ENCODE measurements at regions not wholly inside any gene's neighbourhood (a gene's known extent, or its start where the extent isn't known, plus 50 kb on each side); places are given as distances from the start of the nearest gene placed in this dataset.

GRCh38 chr15:70206668-70207067 lies 109.0 kb upstream of the TLE3 start:
- Histone ChIP-seq H3K9ac (ENCODE audit: low read depth, low read length) (no peak overlapping the region), H2AK9ac (replicated peaks; ENCODE audit: low read depth, low read length, poor library complexity) (no peak overlapping the region), H3K36me3 (ENCODE audit: control insufficient read depth, insufficient read depth, low read length) (no peaks in the 10 kb centered on the region), H2BK15ac (ENCODE audit: low read depth, low read length) (no peak overlapping the region), H4K91ac (ENCODE audit: insufficient read depth, low read depth, low read length) (no peak overlapping the region), H4K20me1 (ENCODE audit: insufficient read depth, low read length) (no peaks in the 10 kb centered on the region), H3K4me3 (ENCODE audit: insufficient read depth, low read depth, low read length) (no peak overlapping the region), H3K9me1 (ENCODE audit: insufficient read depth, low read length) (no peaks in the 10 kb centered on the region), H3K56ac (ENCODE audit: extremely low read depth, insufficient read depth, low read length) (no peak overlapping the region), H2BK20ac (ENCODE audit: low read depth, low read length) (no peak overlapping the region), H3K18ac (ENCODE audit: low read depth, low read length) (no peak overlapping the region), H3K79me1 (ENCODE audit: low read depth in 1 of 2, low read length in 2 of 2) (no peaks in the 10 kb centered on the region), H3K4me1 (ENCODE audit: control insufficient read depth, insufficient read depth, low read length) (no peaks in the 10 kb centered on the region), H3K4me2 (ENCODE audit: low read depth, low read length) (no peak overlapping the region), H3K14ac (replicated peaks; ENCODE audit: low read depth, low read length) (no peak overlapping the region), H3K27me3 (ENCODE audit: control insufficient read depth, insufficient read depth, low read length) (peaks cover 56% of the 10 kb centered on the region), H2BK120ac (ENCODE audit: low read depth, low read length) (no peak overlapping the region), H4K8ac (ENCODE audit: low read depth in 2 of 2, low read length in 2 of 2) (no peak overlapping the region), H4K5ac (ENCODE audit: low read depth, low read length) (no peak overlapping the region), H3K4ac (ENCODE audit: low read depth, low read length) (no peak overlapping the region), H2BK5ac (ENCODE audit: low read depth, low read length, poor library complexity, severe bottlenecking) (no peak overlapping the region), H3K9me3 (ENCODE audit: control insufficient read depth, insufficient read depth, low read length) (no peaks in the 10 kb centered on the region), H2AFZ (replicated peaks; ENCODE audit: low read length, poor library complexity) (no peak overlapping the region), H3K27ac (ENCODE audit: insufficient read depth, low read length) (no peak overlapping the region), H2AK5ac (ENCODE audit: low read depth, low read length) (no peak overlapping the region), H3K23ac (ENCODE audit: low read depth, low read length) (no peak overlapping the region)
- BruUV-seq (replicated peaks), result no TSS peak
- TF ChIP-seq MXI1 (IDR thresholded peaks at IDR 0.05; ENCODE audit: borderline replicate concordance, low read depth, low read length) (no peak), FOS (IDR thresholded peaks at IDR 0.05; ENCODE audit: low read depth, low read length) (no peak), ELK1 (IDR thresholded peaks at IDR 0.05; ENCODE audit: borderline replicate concordance, low read depth, low read length) (no peak), RAD21 (IDR thresholded peaks at IDR 0.05; ENCODE audit: low read length) (no peak), USF2 (IDR thresholded peaks at IDR 0.05; ENCODE audit: low read depth, low read length) (no peak), CTCF (conservative IDR thresholded peaks at IDR 0.05; ENCODE audit: low read depth, low read length) (no peak)
- POLR2A ChIA-PET (ENCODE audit: unreplicated experiment), result no interaction called here
- dilution Hi-C loops (cut with HindIII; ENCODE audit: low sequenced_read_pairs, unreplicated experiment) (no loop called here), in situ Hi-C loops (cut with MboI; ENCODE audit: low sequenced_read_pairs) (no loop called here), intact Hi-C loops (cut with micrococcal nuclease) (no loop called here)
- ATAC-seq (ENCODE audit: low read depth) (no peak), DNase-seq (no peak)
- CTCF ChIA-PET, result no interaction called here
- WGBS, 2 experiments (ENCODE audit: extremely low coverage in 2 of 2, insufficient read length in 1 of 2), result 100% methylated on average over 1 of the region's 5 CpGs; no CpG with 5 or more reads in 1 of the 2 experiments
